PFSK-1 (cell line): ENCODE measurements at regions not wholly inside any gene's neighbourhood (a gene's known extent, or its start where the extent isn't known, plus 50 kb on each side); places are given as distances from the start of the nearest gene placed in this dataset.

Experiments used
- POLR2AphosphoS5 ChIP-seq: IDR thresholded peaks from 2 replicates; pipeline ENCODE4 v1.6.1; 2012; ENCODE audit warnings: low read depth, mild to moderate bottlenecking, control low read depth, low read length, moderate library complexity
- REST ChIP-seq, 2 experiments: IDR thresholded peaks; 2 replicates each; pipeline versions ENCODE4 v1.6.1 to v1.8.0; 2011 to 2012; ENCODE audit warnings: low read depth in 2 of 2, low read length in 2 of 2, control low read depth in 1 of 2, inconsistent platforms in 1 of 2, mild to moderate bottlenecking in 1 of 2, moderate library complexity in 1 of 2; ENCODE audit not compliant: insufficient read depth in 1 of 2
- SIN3A ChIP-seq: IDR thresholded peaks from 2 replicates; pipeline ENCODE4 v1.6.1; 2012; ENCODE audit warnings: mild to moderate bottlenecking, low read length, moderate library complexity, borderline replicate concordance; ENCODE audit not compliant: insufficient read depth
- TAF1 ChIP-seq: IDR thresholded peaks from 2 replicates; pipeline ENCODE4 v1.6.1; 2012; ENCODE audit warnings: low read length, control low read depth, borderline replicate concordance; ENCODE audit not compliant: insufficient read depth

DNA sequence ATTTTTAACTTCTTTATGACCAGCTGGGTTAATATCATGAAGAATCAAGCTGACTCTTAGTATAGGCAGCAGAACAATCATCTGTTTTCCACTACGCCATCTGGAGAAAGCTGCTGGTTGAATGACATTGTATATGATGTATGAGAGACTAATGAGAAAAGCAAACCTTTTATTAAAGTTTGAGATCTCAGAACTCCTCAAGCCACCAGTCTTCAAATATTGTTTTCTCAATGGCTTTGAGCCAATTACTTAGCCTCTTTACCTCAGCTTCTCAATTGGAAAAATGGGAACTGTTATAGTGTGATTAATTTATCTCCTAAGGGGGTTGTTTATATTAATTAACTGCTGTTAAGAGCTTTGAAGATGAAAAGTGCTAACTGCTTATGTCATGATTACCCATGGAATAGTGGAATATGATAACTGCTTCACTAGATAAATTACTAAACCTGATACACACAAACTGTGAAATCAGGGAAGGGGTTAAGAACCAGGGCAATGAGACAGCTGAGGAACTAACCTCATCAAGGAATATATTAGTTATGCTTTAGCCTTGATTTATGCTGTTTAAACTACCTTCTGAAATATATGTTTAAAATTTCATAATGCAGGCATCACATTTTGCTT, 330.1 kb downstream of the SOX2 start:
- TF ChIP-seq POLR2AphosphoS5 = no peak
- TF ChIP-seq SIN3A = no peak
- no peak for TF ChIP-seq TAF1
- no peak for TF ChIP-seq REST (IDR thresholded peaks at IDR 0.05; ENCODE audit: insufficient read depth in 1 of 2, low read depth in 2 of 2, low read length in 2 of 2)
